Natural killer cell treated with Interleukin-12 subunit alpha and Interleukin-12 subunit beta and Interleukin-15 and Interleukin-18, amount 100 ng/mL, for 72 hours (primary cell): ENCODE measurements at regions not wholly inside any gene's neighbourhood (a gene's known extent, or its start where the extent isn't known, plus 50 kb on each side); places are given as distances from the start of the nearest gene placed in this dataset.

Source experiments
- ATAC-seq, 2 donors: fragments of 150-1000 bp; cut with Tn5 transposase in 1 of 2; sonication (Bioruptor Pico), chemical (Tn5 transposase) in 1 of 2; 2 replicates each; pipeline ENCODE4 v1.10.0; 2021
- DNase-seq: peaks from one replicate; pipeline ENCODE4 v3.0.0; 2022; ENCODE audit warnings: low spot score
- H3K27ac Mint-ChIP-seq, 2 donors: 1 replicate in 1 of 2; 2 replicates in 1 of 2; pipeline ENCODE4 v1.8.0; 2022; ENCODE audit warnings: mixed read lengths in 2 of 2, mild to moderate bottlenecking in 1 of 2, moderate library complexity in 1 of 2
- H3K27me3 Mint-ChIP-seq, 2 donors: 1 replicate in 1 of 2; 2 replicates in 1 of 2; pipeline ENCODE4 v1.8.0; 2022; ENCODE audit warnings: mixed read lengths in 2 of 2
- H3K36me3 Mint-ChIP-seq: one replicate; pipeline ENCODE4 v1.8.0; 2022; ENCODE audit warnings: mixed read lengths
- H3K4me1 Mint-ChIP-seq, 2 donors: 1 replicate in 1 of 2; 2 replicates in 1 of 2; pipeline ENCODE4 v1.8.0; 2022; ENCODE audit warnings: low read depth in 2 of 2, mixed read lengths in 2 of 2, mild to moderate bottlenecking in 1 of 2
- H3K4me3 Mint-ChIP-seq: one replicate; pipeline ENCODE4 v1.8.0; 2022; ENCODE audit warnings: mixed read lengths
- H3K9me3 Mint-ChIP-seq: 2 replicates; pipeline ENCODE4 v1.8.0; 2022; ENCODE audit warnings: mixed read lengths

DNA sequence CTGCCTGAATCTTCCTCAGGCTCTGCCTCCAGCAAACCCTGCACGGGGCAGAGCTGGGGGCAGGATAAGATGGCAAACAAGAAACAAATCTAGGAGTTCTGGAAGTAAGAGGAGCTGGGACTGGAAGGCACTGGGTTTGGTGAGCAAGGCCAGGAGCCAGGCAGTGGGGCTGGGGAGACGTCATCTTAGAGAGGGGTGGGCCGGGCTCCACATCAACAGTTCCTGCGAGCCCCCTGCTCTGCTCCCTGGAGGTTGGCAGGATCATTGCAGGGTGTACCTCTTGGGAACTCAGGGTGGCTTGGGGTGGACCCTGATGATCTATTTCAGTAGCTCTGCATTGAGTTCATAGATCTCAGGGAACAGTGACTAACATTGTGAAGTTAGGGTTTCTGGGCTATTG, 87.3 kb upstream of the PRR23E start:
- peaks cover 6% of the 10 kb centered on the region in 2 donors for H3K27me3 Mint-ChIP-seq
- no peaks in the 10 kb centered on the region for H3K9me3 Mint-ChIP-seq
- DNase-seq (no peak), ATAC-seq (peak in 1 of 2 donors; percentile 21)
- H3K4me3 Mint-ChIP-seq: no peak overlapping the region
- H3K27ac Mint-ChIP-seq: no peak overlapping the region
- H3K4me1 Mint-ChIP-seq: no peaks in the 10 kb centered on the region
- no peaks in the 10 kb centered on the region for H3K36me3 Mint-ChIP-seq

DNA sequence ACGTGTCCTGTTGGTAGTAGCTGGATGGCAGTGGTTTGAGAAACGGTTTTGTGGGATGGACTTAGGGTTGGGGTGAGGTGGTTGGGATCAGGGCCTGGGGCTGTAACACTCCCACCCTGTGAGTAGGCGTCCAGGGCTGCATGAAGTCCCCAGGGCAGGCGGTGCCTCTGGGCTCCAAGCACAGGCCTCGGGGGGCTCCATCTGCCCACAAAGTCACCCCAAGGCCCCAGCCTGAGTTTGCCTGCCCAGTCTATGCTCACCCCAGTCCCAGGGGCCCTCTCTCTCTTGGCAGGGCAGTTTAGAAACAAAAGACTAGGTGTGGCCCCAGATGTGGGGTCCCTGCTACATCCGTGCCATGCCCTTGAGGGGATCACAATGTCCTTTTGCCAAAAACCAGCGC, 86.9 kb upstream of the PRR23E start:
- no peaks in the 10 kb centered on the region for H3K9me3 Mint-ChIP-seq
- no peak overlapping the region for H3K4me3 Mint-ChIP-seq
- H3K27ac Mint-ChIP-seq: no peak overlapping the region
- no peak for DNase-seq
- no peaks in the 10 kb centered on the region for H3K36me3 Mint-ChIP-seq
- H3K27me3 Mint-ChIP-seq: peaks cover 6% of the 10 kb centered on the region in 2 donors
- ATAC-seq: peak in 1 of 2 donors; percentile 2
- no peaks in the 10 kb centered on the region for H3K4me1 Mint-ChIP-seq

GRCh38 chr3:127106456-127106855, 86.5 kb upstream of the PRR23E start:
- Mint-ChIP-seq H3K27ac (no peak overlapping the region), H3K36me3 (no peaks in the 10 kb centered on the region), H3K27me3 (peaks cover 6% of the 10 kb centered on the region in 2 donors)

GRCh38 chr3:127107002-127107401, 85.9 kb upstream of the PRR23E start:
- Mint-ChIP-seq H3K27ac (no peak overlapping the region), H3K9me3 (no peaks in the 10 kb centered on the region), H3K36me3 (no peaks in the 10 kb centered on the region), H3K27me3 (peaks cover 6% of the 10 kb centered on the region in 2 donors), H3K4me3 (no peak overlapping the region), H3K4me1 (no peaks in the 10 kb centered on the region)
- DNase-seq: no peak
- no peak for ATAC-seq

More at GRCh38 chr3:127106456-127106855, 86.5 kb upstream of the PRR23E start:
- no peak for DNase-seq
- H3K4me1 Mint-ChIP-seq: no peaks in the 10 kb centered on the region
- ATAC-seq: no peak
- no peaks in the 10 kb centered on the region for H3K9me3 Mint-ChIP-seq
- H3K4me3 Mint-ChIP-seq: no peak overlapping the region

DNA sequence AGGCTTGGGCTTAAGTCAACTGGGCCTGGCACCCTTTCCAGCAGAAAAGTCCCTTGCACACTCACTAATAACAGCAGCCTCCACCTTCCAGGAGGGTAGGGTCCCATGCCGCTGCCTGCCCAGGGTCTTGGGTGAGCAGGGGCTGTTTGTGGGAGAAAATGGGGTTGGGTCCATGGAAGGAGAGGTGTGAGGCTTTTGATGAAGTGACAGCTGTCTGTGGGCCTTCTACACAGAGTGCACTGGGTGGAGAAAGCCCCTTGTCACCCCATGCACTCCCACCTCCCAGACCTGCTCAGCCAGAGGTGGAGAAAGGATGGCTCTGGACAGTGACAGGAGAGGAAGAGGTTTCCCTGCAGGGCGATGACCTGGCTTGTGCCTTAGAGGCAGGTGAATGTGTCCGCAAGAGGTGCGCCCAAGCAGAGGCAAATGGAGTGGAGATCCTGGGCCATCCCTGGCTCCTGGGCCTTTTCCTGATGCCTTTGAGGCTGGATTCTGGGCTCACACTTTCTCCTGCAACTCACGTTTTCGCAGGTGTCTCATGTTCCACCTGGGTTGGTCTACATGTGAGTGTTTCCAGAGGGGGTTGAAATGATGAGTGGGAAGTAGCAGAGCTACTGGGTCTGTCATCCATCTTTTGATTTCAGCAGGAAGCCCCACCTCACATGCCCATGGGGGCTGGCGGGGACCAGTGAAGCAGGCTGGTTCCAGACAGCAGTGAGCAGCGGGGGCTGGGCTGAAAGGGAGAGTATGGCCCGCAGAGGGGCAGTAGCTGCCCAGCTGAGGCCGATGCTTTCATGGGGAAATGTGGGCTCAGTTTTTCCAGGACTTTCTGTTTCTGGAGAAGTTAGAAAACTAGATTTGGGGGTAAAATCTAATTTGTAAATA, 85.2 kb upstream of the PRR23E start:
- H3K9me3 Mint-ChIP-seq: peaks cover 4% of the 10 kb centered on the region
- ATAC-seq (no peak), DNase-seq (no peak)
- no peaks in the 10 kb centered on the region for H3K4me1 Mint-ChIP-seq
- no peak overlapping the region for H3K27ac Mint-ChIP-seq
- H3K4me3 Mint-ChIP-seq: no peak overlapping the region
- peaks cover 2% of the 10 kb centered on the region for H3K36me3 Mint-ChIP-seq
- H3K27me3 Mint-ChIP-seq: peaks cover 6% of the 10 kb centered on the region in 2 donors

DNA sequence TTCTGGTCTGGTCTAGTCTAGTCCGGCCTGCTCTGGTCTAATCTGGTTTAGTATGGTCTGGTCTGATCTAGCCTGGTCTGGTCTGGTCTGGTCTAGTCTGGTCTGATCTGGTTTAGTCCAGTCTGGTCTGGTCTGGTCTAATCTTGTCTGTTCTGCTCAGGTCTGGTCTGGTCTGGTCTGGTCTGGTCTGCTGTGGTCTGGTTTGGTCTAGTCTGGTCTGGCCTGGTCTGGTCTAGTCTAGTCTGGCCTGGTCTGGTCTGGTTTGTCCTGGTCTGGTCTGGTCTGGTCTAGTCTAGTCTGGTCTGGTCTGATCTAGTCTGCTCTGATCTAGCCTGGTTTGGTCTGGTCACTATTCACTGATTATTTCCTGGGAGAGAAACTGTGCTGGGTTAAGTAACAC, 84.1 kb upstream of the PRR23E start:
- H3K4me3 Mint-ChIP-seq: no peak overlapping the region
- DNase-seq (no peak), ATAC-seq (peak; percentile 32 to 54)
- no peaks in the 10 kb centered on the region for H3K4me1 Mint-ChIP-seq
- H3K36me3 Mint-ChIP-seq: peaks cover 4% of the 10 kb centered on the region
- H3K9me3 Mint-ChIP-seq: peaks cover 4% of the 10 kb centered on the region
- H3K27me3 Mint-ChIP-seq: peaks cover 6% of the 10 kb centered on the region in 2 donors
- H3K27ac Mint-ChIP-seq: no peak overlapping the region

DNA sequence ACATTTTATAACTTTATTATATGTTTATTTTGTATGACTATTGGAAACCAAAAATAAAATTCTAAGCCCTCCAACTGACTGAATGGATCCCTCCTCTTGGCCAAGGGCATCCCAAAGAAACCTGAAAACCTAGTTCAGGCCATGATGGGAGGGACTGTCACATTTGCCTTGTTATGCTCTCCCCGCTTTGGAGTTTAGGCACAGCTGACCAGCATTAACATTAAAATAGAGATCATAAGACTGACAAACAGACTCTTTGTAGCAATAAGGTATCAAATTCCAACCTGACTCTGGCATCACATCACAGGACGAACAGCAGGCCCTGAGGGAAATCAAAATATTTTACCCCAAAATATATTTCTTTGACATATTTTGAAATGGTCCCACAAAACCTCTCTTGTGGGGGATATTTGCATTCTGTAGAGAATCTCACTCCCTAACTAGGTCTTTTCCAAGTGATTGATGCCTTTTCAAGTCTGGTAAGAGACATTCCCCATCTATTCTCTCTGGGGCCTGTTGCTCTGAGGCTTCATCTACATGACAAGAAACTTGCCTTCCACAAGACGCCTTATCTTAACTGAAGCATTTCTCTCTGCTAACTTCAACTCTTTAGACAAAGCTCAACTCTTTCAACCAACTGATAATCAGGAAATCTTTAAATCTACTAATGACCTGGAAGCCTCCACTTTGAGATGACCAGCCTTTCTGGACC, 81.8 kb upstream of the PRR23E start:
- Mint-ChIP-seq H3K4me1 (no peaks in the 10 kb centered on the region), H3K27me3 (peaks cover 6 to 8% of the 10 kb centered on the region in 2 donors), H3K36me3 (peaks cover 4% of the 10 kb centered on the region), H3K9me3 (peaks cover 4% of the 10 kb centered on the region), H3K4me3 (no peak overlapping the region), H3K27ac (no peak overlapping the region)
- ATAC-seq (no peak), DNase-seq (no peak)

DNA sequence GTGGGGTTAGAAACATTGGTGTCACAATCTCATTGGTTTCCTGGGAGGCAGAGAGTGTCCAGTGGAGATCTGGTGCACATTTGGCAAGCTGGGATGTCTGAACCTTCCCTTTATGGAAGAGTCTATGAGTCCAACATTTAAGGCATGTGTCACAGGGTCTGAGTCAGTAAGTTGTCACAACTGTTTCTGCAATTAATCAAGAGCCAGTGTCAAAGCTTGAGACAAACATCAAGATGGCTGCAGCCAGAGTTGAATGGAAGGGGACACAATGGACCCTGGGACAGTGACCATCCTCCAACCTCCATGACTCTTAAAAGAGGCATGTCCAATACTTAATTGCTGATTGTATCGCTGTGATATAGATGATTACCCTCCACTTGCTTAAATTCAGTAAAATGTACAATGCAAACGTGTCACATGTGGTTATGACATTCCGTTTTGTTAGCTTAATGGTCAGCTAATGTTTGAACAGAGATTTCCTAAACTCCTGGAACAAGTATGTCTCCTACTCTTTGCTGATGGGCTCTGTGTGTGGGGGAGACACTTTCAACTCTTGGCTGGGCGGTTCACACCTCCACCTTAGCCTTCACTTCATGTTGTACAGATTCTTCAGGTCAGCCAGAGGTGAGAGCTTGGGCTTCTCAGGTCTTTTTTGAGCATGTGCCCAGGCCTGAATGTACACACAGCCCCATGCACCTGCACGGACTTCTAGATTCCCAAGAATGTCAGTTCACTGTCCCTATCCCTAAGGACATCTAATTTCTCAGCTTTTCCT, 79.9 kb upstream of the PRR23E start:
- Mint-ChIP-seq H3K27me3 (peaks cover 11 to 23% of the 10 kb centered on the region in 2 donors), H3K4me3 (no peak overlapping the region), H3K4me1 (no peaks in the 10 kb centered on the region), H3K27ac (no peak overlapping the region), H3K9me3 (peaks cover 4% of the 10 kb centered on the region), H3K36me3 (peaks cover 4% of the 10 kb centered on the region)
- DNase-seq: no peak
- ATAC-seq: no peak

DNA sequence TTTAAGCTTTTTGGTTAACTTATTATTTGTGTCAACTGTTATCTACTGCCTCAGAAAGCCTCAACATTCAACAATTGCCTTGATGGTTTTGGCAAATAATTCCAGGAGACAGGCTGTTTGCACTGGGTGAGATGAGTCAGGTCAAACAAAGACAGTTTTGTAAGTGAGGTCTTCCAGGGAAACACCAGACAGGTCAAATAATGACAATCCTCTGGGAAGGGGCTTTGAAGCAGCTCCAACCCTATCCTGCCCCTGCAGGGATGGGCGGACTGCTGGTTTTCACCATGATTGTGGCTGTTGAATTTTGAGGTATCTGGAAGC, 79.4 kb upstream of the PRR23E start:
- Mint-ChIP-seq H3K36me3 (peaks cover 4% of the 10 kb centered on the region), H3K9me3 (peaks cover 4% of the 10 kb centered on the region), H3K27me3 (peaks cover 13 to 28% of the 10 kb centered on the region in 2 donors), H3K4me1 (no peaks in the 10 kb centered on the region), H3K4me3 (no peak overlapping the region), H3K27ac (no peak overlapping the region)
- no peak for DNase-seq
- ATAC-seq: no peak

GRCh38 chr3:127114337-127115070, 78.4 kb upstream of the PRR23E start:
- peaks cover 4% of the 10 kb centered on the region for H3K36me3 Mint-ChIP-seq
- H3K9me3 Mint-ChIP-seq: peaks cover 4% of the 10 kb centered on the region
- no peak overlapping the region for H3K4me3 Mint-ChIP-seq
- DNase-seq (no peak), ATAC-seq (peak; percentile 28 to 40)
- H3K27ac Mint-ChIP-seq: no peak overlapping the region
- H3K4me1 Mint-ChIP-seq: no peaks in the 10 kb centered on the region
- H3K27me3 Mint-ChIP-seq: peaks cover 15 to 33% of the 10 kb centered on the region in 2 donors

GRCh38 chr3:127115691-127116351, 77.1 kb upstream of the PRR23E start:
- H3K9me3 Mint-ChIP-seq: peaks cover 4% of the 10 kb centered on the region
- DNase-seq (no peak), ATAC-seq (peak in 1 of 2 donors; percentile 26)
- no peak overlapping the region for H3K4me3 Mint-ChIP-seq
- peaks cover 15 to 34% of the 10 kb centered on the region in 2 donors for H3K27me3 Mint-ChIP-seq
- no peak overlapping the region for H3K27ac Mint-ChIP-seq
- no peaks in the 10 kb centered on the region for H3K4me1 Mint-ChIP-seq
- H3K36me3 Mint-ChIP-seq: peaks cover 4% of the 10 kb centered on the region

DNA sequence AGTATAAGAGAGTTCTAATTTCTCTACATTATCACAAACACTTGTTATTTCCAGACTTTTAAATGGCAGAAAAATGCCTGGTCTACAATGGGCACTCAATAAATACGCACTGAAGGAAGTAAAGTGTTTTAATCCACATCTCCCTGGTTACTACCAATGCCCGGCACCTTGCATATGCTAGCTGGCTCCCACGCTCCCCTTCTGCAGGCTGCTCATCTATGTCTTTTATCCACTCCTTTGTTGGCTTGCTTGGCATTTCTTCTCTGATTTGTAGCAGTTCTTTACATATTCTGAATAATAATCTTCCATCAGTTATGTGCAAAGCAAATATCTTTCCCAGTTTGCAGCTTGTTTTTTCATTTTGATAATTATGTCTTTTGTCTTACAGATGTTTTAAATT, 74.6 kb upstream of the PRR23E start:
- no peak for DNase-seq
- Mint-ChIP-seq H3K36me3 (no peaks in the 10 kb centered on the region), H3K4me3 (no peak overlapping the region), H3K27me3 (peaks cover 18 to 34% of the 10 kb centered on the region in 2 donors), H3K9me3 (no peaks in the 10 kb centered on the region), H3K4me1 (no peaks in the 10 kb centered on the region), H3K27ac (no peak overlapping the region)
- no peak for ATAC-seq
